GM21360 (cell line): ENCODE measurements at regions not wholly inside any gene's neighbourhood (a gene's known extent, or its start where the extent isn't known, plus 50 kb on each side); places are given as distances from the start of the nearest gene placed in this dataset.
"Not testable (repeated sequence)": the region's sequence is repeated elsewhere in the genome, so short reads cannot be mapped to it uniquely, and the experiment has no call there.

Experiments used
- ATAC-seq: cut with Tn5 transposase; IDR thresholded peaks from one replicate; pipeline ENCODE4 v1.9.1; 2021; ENCODE audit warnings: mild to moderate bottlenecking, moderate library complexity; ENCODE audit not compliant: unreplicated experiment

- ATAC-seq, result no peak
These were observed 545.6 kb downstream of the AJAP1 start for GRCh38 chr1:5200006-5200405.

- no peak for ATAC-seq
These were observed 543.9 kb downstream of the AJAP1 start for GRCh38 chr1:5198328-5198727.

- ATAC-seq, result no peak
These were observed 537.1 kb downstream of the AJAP1 start for GRCh38 chr1:5191470-5191869.

GRCh38 chr1:5189384-5189783 is 535.0 kb downstream of the AJAP1 start:
- ATAC-seq, result no peak

- no peak for ATAC-seq
These were observed 511.4 kb downstream of the AJAP1 start for GRCh38 chr1:5165762-5166161.

GRCh38 chr1:5164158-5164557 is 509.7 kb downstream of the AJAP1 start:
- ATAC-seq, result no peak

GRCh38 chr1:5161372-5161771 is 507.0 kb downstream of the AJAP1 start:
- no peak for ATAC-seq

GRCh38 chr1:5157175-5157574 is 502.8 kb downstream of the AJAP1 start:
- ATAC-seq, result no peak

- ATAC-seq, result no peak
These were observed 502.2 kb downstream of the AJAP1 start for GRCh38 chr1:5156416-5157120.

- no peak for ATAC-seq
These were observed 497.1 kb downstream of the AJAP1 start for GRCh38 chr1:5151511-5151910.

GRCh38 chr1:5150191-5150590 is 495.8 kb downstream of the AJAP1 start:
- ATAC-seq, result no peak

GRCh38 chr1:5147806-5148205 is 493.4 kb downstream of the AJAP1 start:
- no peak for ATAC-seq

- no peak for ATAC-seq
These were observed 488.0 kb downstream of the AJAP1 start for GRCh38 chr1:5142389-5142788.

- no peak for ATAC-seq
These were observed 487.3 kb downstream of the AJAP1 start for GRCh38 chr1:5141750-5142149.

- no peak for ATAC-seq
These were observed 486.6 kb downstream of the AJAP1 start for GRCh38 chr1:5140962-5141361.

- ATAC-seq, result no peak
These were observed 485.7 kb downstream of the AJAP1 start for GRCh38 chr1:5140136-5140535.

- ATAC-seq, result no peak
These were observed 475.4 kb downstream of the AJAP1 start for GRCh38 chr1:5129746-5130355.

GRCh38 chr1:5125208-5125607 is 470.8 kb downstream of the AJAP1 start:
- ATAC-seq, result no peak

GRCh38 chr1:5120559-5120958 is 466.1 kb downstream of the AJAP1 start:
- no peak for ATAC-seq

- no peak for ATAC-seq
These were observed 465.2 kb downstream of the AJAP1 start for GRCh38 chr1:5119366-5120234.

- not testable (repeated sequence) for ATAC-seq
These were observed 464.4 kb downstream of the AJAP1 start for GRCh38 chr1:5118771-5119170.

- ATAC-seq, result not testable (repeated sequence)
These were observed 463.9 kb downstream of the AJAP1 start for GRCh38 chr1:5118292-5118691.
